ENCODE measurements at regions not wholly inside any gene's neighbourhood (a gene's known extent, or its start where the extent isn't known, plus 50 kb on each side); places are given as distances from the start of the nearest gene placed in this dataset.

- Mint-ChIP-seq H3K36me3 (no peaks in the 10 kb centered on the region), H3K4me1 (no peaks in the 10 kb centered on the region), H3K27ac (no peak overlapping the region), H3K4me3 (no peak overlapping the region), H3K9me3 (no peaks in the 10 kb centered on the region)
- ATAC-seq = no peak
- DNase-seq (ENCODE audit: low spot score in 2 of 2) = no peak
These were observed 154.4 kb upstream of the COL5A1 start for GRCh38 chr9:134487066-134487710.

GRCh38 chr9:134488331-134489280 is 153.0 kb upstream of the COL5A1 start:
- Mint-ChIP-seq H3K4me1 (no peaks in the 10 kb centered on the region), H3K36me3 (no peaks in the 10 kb centered on the region), H3K4me3 (no peak overlapping the region), H3K27ac (no peak overlapping the region), H3K9me3 (no peaks in the 10 kb centered on the region)
- no peak for DNase-seq (ENCODE audit: low spot score in 2 of 2)
- no peak for ATAC-seq

- ATAC-seq (no peak), DNase-seq (ENCODE audit: low spot score in 2 of 2) (no peak)
- Mint-ChIP-seq H3K9me3 (no peaks in the 10 kb centered on the region), H3K4me3 (no peak overlapping the region), H3K4me1 (no peaks in the 10 kb centered on the region), H3K27ac (no peak overlapping the region), H3K36me3 (no peaks in the 10 kb centered on the region)
These were observed 151.8 kb upstream of the COL5A1 start for GRCh38 chr9:134489621-134490408.

GRCh38 chr9:134490446-134490845 is 151.2 kb upstream of the COL5A1 start:
- DNase-seq (ENCODE audit: low spot score in 2 of 2) = no peak
- Mint-ChIP-seq H3K4me1 (no peaks in the 10 kb centered on the region), H3K27ac (no peak overlapping the region), H3K4me3 (no peak overlapping the region), H3K9me3 (no peaks in the 10 kb centered on the region), H3K36me3 (no peaks in the 10 kb centered on the region)
- ATAC-seq = no peak

- Mint-ChIP-seq H3K9me3 (no peaks in the 10 kb centered on the region), H3K4me3 (no peak overlapping the region), H3K4me1 (no peaks in the 10 kb centered on the region), H3K27ac (no peak overlapping the region), H3K36me3 (no peaks in the 10 kb centered on the region)
- DNase-seq (ENCODE audit: low spot score in 2 of 2) = no peak
- no peak for ATAC-seq
These were observed 150.3 kb upstream of the COL5A1 start for GRCh38 chr9:134491196-134491835.

- Mint-ChIP-seq H3K27ac (no peak overlapping the region), H3K4me1 (no peaks in the 10 kb centered on the region), H3K4me3 (no peak overlapping the region), H3K9me3 (no peaks in the 10 kb centered on the region), H3K36me3 (no peaks in the 10 kb centered on the region)
- no peak for DNase-seq (ENCODE audit: low spot score in 2 of 2)
- ATAC-seq = no peak
These were observed 149.7 kb upstream of the COL5A1 start for GRCh38 chr9:134491856-134492255.

- no peak for ATAC-seq
- no peaks in the 10 kb centered on the region for H3K36me3 Mint-ChIP-seq
- no peak for DNase-seq (ENCODE audit: low spot score in 2 of 2)
- no peak overlapping the region for H3K4me3 Mint-ChIP-seq
- no peaks in the 10 kb centered on the region for H3K9me3 Mint-ChIP-seq
- no peaks in the 10 kb centered on the region for H3K4me1 Mint-ChIP-seq
- peak overlapping the region; percentile 52 for H3K27ac Mint-ChIP-seq
These were observed 149.3 kb upstream of the COL5A1 start for GRCh38 chr9:134492281-134492691.

- peak; percentile 9 for ATAC-seq
- Mint-ChIP-seq H3K4me1 (no peaks in the 10 kb centered on the region), H3K27ac (peak overlapping the region; percentile 52), H3K4me3 (no peak overlapping the region), H3K9me3 (no peaks in the 10 kb centered on the region), H3K36me3 (no peaks in the 10 kb centered on the region)
- DNase-seq (ENCODE audit: low spot score in 2 of 2) = no peak
These were observed 148.7 kb upstream of the COL5A1 start for GRCh38 chr9:134492721-134493460.

GRCh38 chr9:134493461-134494272 is 147.9 kb upstream of the COL5A1 start:
- H3K4me1 Mint-ChIP-seq = no peaks in the 10 kb centered on the region
- ATAC-seq (no peak), DNase-seq (ENCODE audit: low spot score in 2 of 2) (no peak)
- H3K9me3 Mint-ChIP-seq = no peaks in the 10 kb centered on the region
- H3K4me3 Mint-ChIP-seq = no peak overlapping the region
- H3K36me3 Mint-ChIP-seq = no peaks in the 10 kb centered on the region
- H3K27ac Mint-ChIP-seq = peak overlapping the region; percentile 52

GRCh38 chr9:134494273-134494815 is 147.3 kb upstream of the COL5A1 start:
- DNase-seq (ENCODE audit: low spot score in 2 of 2) = no peak
- Mint-ChIP-seq H3K27ac (no peak overlapping the region), H3K36me3 (no peaks in the 10 kb centered on the region)

GRCh38 chr9:134494905-134495304 is 146.7 kb upstream of the COL5A1 start:
- H3K4me1 Mint-ChIP-seq = no peaks in the 10 kb centered on the region
- H3K27ac Mint-ChIP-seq = no peak overlapping the region
- DNase-seq (ENCODE audit: low spot score in 2 of 2) = no peak
- ATAC-seq = no peak
- no peaks in the 10 kb centered on the region for H3K36me3 Mint-ChIP-seq
- no peaks in the 10 kb centered on the region for H3K9me3 Mint-ChIP-seq
- H3K4me3 Mint-ChIP-seq = no peak overlapping the region

More at GRCh38 chr9:134494273-134494815, 147.3 kb upstream of the COL5A1 start:
- no peaks in the 10 kb centered on the region for H3K4me1 Mint-ChIP-seq
- H3K4me3 Mint-ChIP-seq = no peak overlapping the region
- no peaks in the 10 kb centered on the region for H3K9me3 Mint-ChIP-seq
- no peak for ATAC-seq

GRCh38 chr9:134495881-134496412 is 145.7 kb upstream of the COL5A1 start:
- DNase-seq (ENCODE audit: low spot score in 2 of 2) (no peak), ATAC-seq (no peak)
- Mint-ChIP-seq H3K9me3 (no peaks in the 10 kb centered on the region), H3K4me1 (no peaks in the 10 kb centered on the region), H3K36me3 (no peaks in the 10 kb centered on the region), H3K27ac (no peak overlapping the region), H3K4me3 (no peak overlapping the region)

- H3K4me1 Mint-ChIP-seq = no peaks in the 10 kb centered on the region
- no peak for ATAC-seq
- no peaks in the 10 kb centered on the region for H3K36me3 Mint-ChIP-seq
- no peaks in the 10 kb centered on the region for H3K9me3 Mint-ChIP-seq
- DNase-seq (ENCODE audit: low spot score in 2 of 2) = no peak
- no peak overlapping the region for H3K27ac Mint-ChIP-seq
- H3K4me3 Mint-ChIP-seq = no peak overlapping the region
These were observed 145.0 kb upstream of the COL5A1 start for GRCh38 chr9:134496413-134497282.

All from stimulated activated effector memory CD8-positive, alpha-beta T cell treated with anti-CD3 and anti-CD28 coated beads, Interleukin-12 subunit alpha, Interleukin-12 subunit beta, amount 100 ng/mL, for 72 hours (primary cell).